B cell (primary cell): ENCODE measurements at regions not wholly inside any gene's neighbourhood (a gene's known extent, or its start where the extent isn't known, plus 50 kb on each side); places are given as distances from the start of the nearest gene placed in this dataset.

Source experiments
- ATAC-seq: fragments of 200-7000 bp; cut with Tn5 transposase; one replicate; pipeline ENCODE4 v1.10.0; 2021; ENCODE audit warnings: low read depth, mild to moderate bottlenecking, moderate number of reproducible peaks, moderate library complexity
- CTCF ChIA-PET: fragments of 350-600 bp; sonication (Branson Sonifier 250); formaldehyde crosslinking; loops from one replicate; lab custom pipeline; 2021; ENCODE audit warnings: antibody characterized with exemption, inconsistent platforms; lab: Charles Lee
- POLR2A ChIA-PET: fragments of 350-600 bp; sonication (Branson Sonifier 250); formaldehyde crosslinking; loops from one replicate; lab custom pipeline; 2021; ENCODE audit warnings: antibody characterized with exemption; lab: Charles Lee
- DNase-seq: peaks from one replicate; pipeline ENCODE4 v3.0.0; 2013
- H2AFZ ChIP-seq: 2 replicates; pipeline ENCODE4 v1.6.1; 2012; ENCODE audit warnings: mild to moderate bottlenecking, low read depth, low read length; ENCODE audit not compliant: insufficient read depth, poor library complexity, severe bottlenecking
- H3K27ac ChIP-seq, 2 donors: 1 replicate in 1 of 2; 2 replicates in 1 of 2; pipeline ENCODE4 v1.5.1; 2012 to 2013; ENCODE audit warnings: low read length in 2 of 2, mild to moderate bottlenecking in 2 of 2, moderate library complexity in 1 of 2
- H3K27me3 ChIP-seq, 4 experiments: fragments of 200-600 bp in 1 of 4; sonication (generic) in 1 of 4; replicated peaks in 1 of 4; 1 replicate in 2 of 4; 2 replicates in 2 of 4; pipeline versions ENCODE4 v1.6.1 to v1.7.0; 2013 to 2016; ENCODE audit warnings: low read length in 3 of 4, mild to moderate bottlenecking in 2 of 4, mixed read lengths in 1 of 4, moderate library complexity in 1 of 4; ENCODE audit not compliant: insufficient read depth in 4 of 4, control insufficient read depth in 3 of 4; ENCODE audit errors: control extremely low read depth in 1 of 4
- H3K36me3 ChIP-seq, 2 experiments: replicated peaks in 1 of 2; 1 replicate in 1 of 2; 2 replicates in 1 of 2; pipeline versions ENCODE4 v1.6.1 to v1.7.1; 2013; ENCODE audit warnings: low read length in 1 of 2; ENCODE audit not compliant: insufficient read depth in 2 of 2, control insufficient read depth in 1 of 2; ENCODE audit errors: control extremely low read depth in 1 of 2, extremely low read depth in 1 of 2
- H3K4me1 ChIP-seq, 2 donors: fragments of 200-600 bp in 1 of 2; sonication (generic) in 1 of 2; 1 replicate in 1 of 2; 2 replicates in 1 of 2; pipeline versions ENCODE4 v1.5.1 to v1.6.1; 2013 to 2017; ENCODE audit warnings: low read length in 2 of 2; ENCODE audit not compliant: control insufficient read depth in 2 of 2, insufficient read depth in 2 of 2
- H3K4me2 ChIP-seq: replicated peaks from 2 replicates; pipeline ENCODE3; 2012; ENCODE audit warnings: mild to moderate bottlenecking, low read depth, low read length; ENCODE audit not compliant: poor library complexity, severe bottlenecking
- H3K4me3 ChIP-seq, 5 experiments: fragments of 200-600 bp in 1 of 5; sonication (generic) in 1 of 5; 1 replicate in 3 of 5; 2 replicates in 2 of 5; pipeline versions ENCODE4 v1.5.1 to v1.7.0; 2011 to 2016; ENCODE audit warnings: low read length in 4 of 5, mild to moderate bottlenecking in 4 of 5, low read depth in 2 of 5, control low read depth in 1 of 5, moderate library complexity in 1 of 5; ENCODE audit not compliant: insufficient read depth in 1 of 5; ENCODE audit errors: control extremely low read depth in 1 of 5, extremely low read depth in 1 of 5
- H3K79me2 ChIP-seq: fragments of 200-600 bp; sonication (generic); one replicate; pipeline ENCODE4 v1.6.0; 2016; ENCODE audit warnings: low read length; ENCODE audit not compliant: control insufficient read depth, insufficient read depth
- H3K9ac ChIP-seq: fragments of 200-600 bp; sonication (generic); 2 replicates; pipeline ENCODE4 v1.6.1; 2017; ENCODE audit warnings: mild to moderate bottlenecking, low read length, moderate library complexity
- H3K9me3 ChIP-seq, 3 donors: one replicate each; pipeline versions ENCODE4 v1.6.1 to v1.7.1; 2013; ENCODE audit warnings: low read length in 2 of 3; ENCODE audit not compliant: control insufficient read depth in 2 of 3, insufficient read depth in 1 of 3; ENCODE audit errors: control extremely low read depth in 1 of 3
- H4K20me1 ChIP-seq: 2 replicates; pipeline ENCODE4 v1.6.0; 2012; ENCODE audit warnings: mild to moderate bottlenecking, low read length; ENCODE audit not compliant: insufficient read depth, control insufficient read depth, poor library complexity, severe bottlenecking
- H3K27ac Mint-ChIP-seq: one replicate; pipeline ENCODE4 v1.8.0; 2021; ENCODE audit warnings: mixed read lengths
- H3K27me3 Mint-ChIP-seq: one replicate; pipeline ENCODE4 v1.8.0; 2021; ENCODE audit warnings: mixed read lengths
- H3K4me1 Mint-ChIP-seq: one replicate; pipeline ENCODE4 v1.8.0; 2021; ENCODE audit warnings: mixed read lengths
- H3K4me3 Mint-ChIP-seq: one replicate; pipeline ENCODE4 v1.8.0; 2021; ENCODE audit warnings: mixed read lengths
- H3K9me3 Mint-ChIP-seq: one replicate; pipeline ENCODE4 v1.8.0; 2022; ENCODE audit warnings: mixed read lengths; ENCODE audit not compliant: insufficient read depth
- CTCF ChIP-seq: fragments of 200-600 bp; IDR thresholded peaks from one replicate; pipeline ENCODE4 v1.8.0; 2022; ENCODE audit warnings: antibody characterized with exemption, mild to moderate bottlenecking
- EZH2 ChIP-seq: IDR thresholded peaks from 2 replicates; pipeline ENCODE4 v1.6.1; 2012; ENCODE audit warnings: borderline replicate concordance, low read depth, mild to moderate bottlenecking, moderate library complexity, low read length; ENCODE audit not compliant: insufficient read depth, poor library complexity, severe bottlenecking
- WGBS: methylation state at CpG from one replicate; pipeline ENCODE4 v1.1.5; 2013; ENCODE audit warnings: missing lambda C conversion rate; ENCODE audit not compliant: insufficient coverage; 5-methylcytosine and 5-hydroxymethylcytosine counted together
- intact Hi-C: fragments of 100-400 bp; cut with micrococcal nuclease; formaldehyde crosslinking; loops from one replicate; pipeline ENCODE4 v1.10.0; 2022

- H3K36me3 ChIP-seq: no peaks in the 10 kb centered on the region
- DNase-seq (no peak), ATAC-seq (no peak)
- 96% methylated on average over 3 of the region's 3 CpGs for WGBS
- Mint-ChIP-seq H3K4me3 (no peak overlapping the region), H3K27me3 (no peaks in the 10 kb centered on the region), H3K4me1 (peaks cover 45% of the 10 kb centered on the region), H3K27ac (no peak overlapping the region), H3K9me3 (no peaks in the 10 kb centered on the region)
- H3K27ac ChIP-seq: no peak overlapping the region
- peaks cover 28 to 43% of the 10 kb centered on the region in 2 donors for H3K4me1 ChIP-seq
- H3K27me3 ChIP-seq: no peaks in the 10 kb centered on the region
- no peaks in the 10 kb centered on the region for H4K20me1 ChIP-seq
- ChIA-PET POLR2A (no interaction called here), CTCF (interaction anchor here (0.8 kb wide), 1 partner anchor 126 kb away, joined by 3 read pairs; no protein-coding TSS in a partner anchor)
- no peak overlapping the region for H3K9ac ChIP-seq
- H3K4me2 ChIP-seq: no peak overlapping the region
- peaks cover 0 to 10% (median 0%) of the 10 kb centered on the region in 3 donors for H3K9me3 ChIP-seq
- H3K4me3 ChIP-seq: no peak overlapping the region
- no peaks in the 10 kb centered on the region for H3K79me2 ChIP-seq
- TF ChIP-seq EZH2 (no peak), CTCF (no peak)
- H2AFZ ChIP-seq: no peak overlapping the region
- intact Hi-C loops: no loop called here
Observed at GRCh38 chr3:72147600-72147999, 362.7 kb upstream of the PROK2 start.

- Histone ChIP-seq H3K36me3 (no peaks in the 10 kb centered on the region), H2AFZ (no peak overlapping the region), H3K4me3 (no peak overlapping the region), H3K27ac (no peak overlapping the region), H3K4me2 (peak overlapping the region; percentile 39), H3K79me2 (no peaks in the 10 kb centered on the region), H4K20me1 (no peaks in the 10 kb centered on the region), H3K9ac (no peak overlapping the region), H3K27me3 (no peaks in the 10 kb centered on the region), H3K4me1 (peaks cover 41 to 57% of the 10 kb centered on the region in 2 donors), H3K9me3 (peaks cover 0 to 10% (median 0%) of the 10 kb centered on the region in 3 donors)
- ChIA-PET CTCF (no interaction called here), POLR2A (no interaction called here)
- WGBS: 90% methylated on average over 7 of the region's 12 CpGs
- TF ChIP-seq CTCF: no peak
- TF ChIP-seq EZH2: no peak
- no peak overlapping the region for H3K4me3 Mint-ChIP-seq
- no peak overlapping the region for H3K27ac Mint-ChIP-seq
- DNase-seq: no peak
- H3K9me3 Mint-ChIP-seq: no peaks in the 10 kb centered on the region
- no peaks in the 10 kb centered on the region for H3K27me3 Mint-ChIP-seq
- H3K4me1 Mint-ChIP-seq: peaks cover 60% of the 10 kb centered on the region
- no peak for ATAC-seq
- intact Hi-C loops: no loop called here
Observed at GRCh38 chr3:72145506-72146380, 360.8 kb upstream of the PROK2 start.
